ENCODE measurements at regions not wholly inside any gene's neighbourhood (a gene's known extent, or its start where the extent isn't known, plus 50 kb on each side); places are given as distances from the start of the nearest gene placed in this dataset.

DNA sequence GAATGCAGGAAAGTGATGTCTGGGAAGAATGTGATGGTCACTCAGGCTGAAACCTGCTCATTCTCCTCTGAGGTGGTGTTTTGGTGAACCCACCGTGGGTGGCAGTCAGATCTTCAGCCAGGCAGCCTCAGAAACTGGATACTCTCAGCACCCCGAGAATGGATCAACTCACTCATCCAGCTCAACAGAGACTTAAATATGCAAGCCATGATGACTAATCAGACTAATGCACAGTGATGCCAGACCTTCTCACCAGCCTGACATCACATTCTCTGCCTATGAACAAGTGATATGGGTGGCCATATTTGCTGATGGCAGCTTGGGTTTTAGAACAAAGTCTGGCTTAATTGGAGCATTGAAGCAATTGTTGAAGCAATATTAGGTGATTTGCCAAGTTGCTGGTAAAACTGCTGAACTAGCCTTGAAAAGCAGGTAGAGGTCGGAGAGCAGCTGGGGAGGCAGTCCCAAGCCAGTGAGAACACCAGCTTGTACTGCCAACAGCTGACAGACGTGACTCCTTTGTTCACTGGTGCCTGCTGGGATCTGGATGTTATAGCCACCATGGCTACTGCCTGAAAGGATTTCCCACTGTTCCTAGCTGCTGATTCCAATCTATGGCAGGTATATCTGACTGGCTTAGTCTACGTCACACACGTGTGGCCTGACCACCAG, 608.1 kb downstream of the MID1IP1 start:
- H3K36me3 ChIP-seq (replicated peaks; ENCODE audit: low read depth, low read length) = no peaks in the 10 kb centered on the region
- no peak for TF ChIP-seq EZH2phosphoT487 (IDR thresholded peaks at IDR 0.05; ENCODE audit: low read depth)
- TF ChIP-seq, protein P1, sequence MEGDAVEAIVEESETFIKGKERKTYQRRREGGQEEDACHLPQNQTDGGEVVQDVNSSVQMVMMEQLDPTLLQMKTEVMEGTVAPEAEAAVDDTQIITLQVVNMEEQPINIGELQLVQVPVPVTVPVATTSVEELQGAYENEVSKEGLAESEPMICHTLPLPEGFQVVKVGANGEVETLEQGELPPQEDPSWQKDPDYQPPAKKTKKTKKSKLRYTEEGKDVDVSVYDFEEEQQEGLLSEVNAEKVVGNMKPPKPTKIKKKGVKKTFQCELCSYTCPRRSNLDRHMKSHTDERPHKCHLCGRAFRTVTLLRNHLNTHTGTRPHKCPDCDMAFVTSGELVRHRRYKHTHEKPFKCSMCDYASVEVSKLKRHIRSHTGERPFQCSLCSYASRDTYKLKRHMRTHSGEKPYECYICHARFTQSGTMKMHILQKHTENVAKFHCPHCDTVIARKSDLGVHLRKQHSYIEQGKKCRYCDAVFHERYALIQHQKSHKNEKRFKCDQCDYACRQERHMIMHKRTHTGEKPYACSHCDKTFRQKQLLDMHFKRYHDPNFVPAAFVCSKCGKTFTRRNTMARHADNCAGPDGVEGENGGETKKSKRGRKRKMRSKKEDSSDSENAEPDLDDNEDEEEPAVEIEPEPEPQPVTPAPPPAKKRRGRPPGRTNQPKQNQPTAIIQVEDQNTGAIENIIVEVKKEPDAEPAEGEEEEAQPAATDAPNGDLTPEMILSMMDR (IDR thresholded peaks at IDR 0.05; ENCODE audit: low read depth, low read length) = no peak
- peaks cover 8% of the 10 kb centered on the region; the same call in 1 of the 2 replicates for H3K27me3 ChIP-seq (ENCODE audit: low read depth, low read length)
- no peaks in the 10 kb centered on the region for H3K4me1 ChIP-seq (ENCODE audit: low read length)
- no peak overlapping the region for H3K27ac ChIP-seq (ENCODE audit: low read length)
- H3K9me3 ChIP-seq (ENCODE audit: insufficient read depth, low read length) = no peaks in the 10 kb centered on the region
- H3K4me3 ChIP-seq (ENCODE audit: low read length) = no peak overlapping the region
- no peaks in the 10 kb centered on the region for H4K20me1 ChIP-seq (ENCODE audit: insufficient read depth, low read length)
- no peak overlapping the region for H3K9ac ChIP-seq (ENCODE audit: low read length)
- no peak overlapping the region for H2AFZ ChIP-seq (ENCODE audit: low read depth, low read length)
- H3K4me2 ChIP-seq (ENCODE audit: low read length) = no peak overlapping the region
- H3K79me2 ChIP-seq (ENCODE audit: low read length) = no peaks in the 10 kb centered on the region

DNA sequence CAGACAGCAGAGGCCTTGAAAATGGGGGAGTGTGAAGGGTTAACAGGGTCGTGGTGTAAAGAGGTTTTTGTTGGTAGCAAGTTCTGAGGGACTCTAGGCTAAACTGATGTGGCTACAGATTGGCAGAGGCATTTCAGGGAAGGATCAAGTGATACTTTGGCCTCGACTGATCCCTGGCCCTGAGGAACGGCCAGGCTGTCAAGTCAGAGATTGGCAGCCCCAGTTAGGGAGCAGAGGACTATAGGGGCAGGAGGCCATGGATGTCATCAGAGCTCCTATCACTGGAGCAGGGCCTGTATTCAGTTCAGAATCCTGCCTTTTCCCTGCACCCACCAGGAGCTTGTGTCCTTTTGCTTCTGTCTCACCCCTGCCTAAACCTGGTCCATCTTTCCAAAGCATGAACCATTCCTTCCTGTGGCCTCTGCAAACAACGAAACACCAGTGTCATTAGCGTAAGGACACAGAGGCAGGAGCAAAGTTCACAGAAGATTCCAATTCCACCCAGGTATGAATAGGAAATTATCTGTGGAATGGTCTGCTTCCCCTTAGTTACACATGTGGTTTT, 613.1 kb downstream of the MID1IP1 start:
- peaks cover 20% of the 10 kb centered on the region for H3K27me3 ChIP-seq (ENCODE audit: low read depth, low read length)
- H3K27ac ChIP-seq (ENCODE audit: low read length) = no peak overlapping the region
- no peak overlapping the region for H3K4me2 ChIP-seq (ENCODE audit: low read length)
- no peak overlapping the region for H3K4me3 ChIP-seq (ENCODE audit: low read length)
- H3K9ac ChIP-seq (ENCODE audit: low read length) = no peak overlapping the region
- H3K9me3 ChIP-seq (ENCODE audit: insufficient read depth, low read length) = no peaks in the 10 kb centered on the region
- H3K4me1 ChIP-seq (ENCODE audit: low read length) = peaks cover 8% of the 10 kb centered on the region
- H2AFZ ChIP-seq (ENCODE audit: low read depth, low read length) = no peak overlapping the region
- TF ChIP-seq, protein P1 (IDR thresholded peaks at IDR 0.05; ENCODE audit: low read depth, low read length) = no peak
- no peak for TF ChIP-seq EZH2phosphoT487 (IDR thresholded peaks at IDR 0.05; ENCODE audit: low read depth)
- no peaks in the 10 kb centered on the region for H4K20me1 ChIP-seq (ENCODE audit: insufficient read depth, low read length)
- no peaks in the 10 kb centered on the region for H3K36me3 ChIP-seq (replicated peaks; ENCODE audit: low read depth, low read length)
- H3K79me2 ChIP-seq (ENCODE audit: low read length) = no peaks in the 10 kb centered on the region

DNA sequence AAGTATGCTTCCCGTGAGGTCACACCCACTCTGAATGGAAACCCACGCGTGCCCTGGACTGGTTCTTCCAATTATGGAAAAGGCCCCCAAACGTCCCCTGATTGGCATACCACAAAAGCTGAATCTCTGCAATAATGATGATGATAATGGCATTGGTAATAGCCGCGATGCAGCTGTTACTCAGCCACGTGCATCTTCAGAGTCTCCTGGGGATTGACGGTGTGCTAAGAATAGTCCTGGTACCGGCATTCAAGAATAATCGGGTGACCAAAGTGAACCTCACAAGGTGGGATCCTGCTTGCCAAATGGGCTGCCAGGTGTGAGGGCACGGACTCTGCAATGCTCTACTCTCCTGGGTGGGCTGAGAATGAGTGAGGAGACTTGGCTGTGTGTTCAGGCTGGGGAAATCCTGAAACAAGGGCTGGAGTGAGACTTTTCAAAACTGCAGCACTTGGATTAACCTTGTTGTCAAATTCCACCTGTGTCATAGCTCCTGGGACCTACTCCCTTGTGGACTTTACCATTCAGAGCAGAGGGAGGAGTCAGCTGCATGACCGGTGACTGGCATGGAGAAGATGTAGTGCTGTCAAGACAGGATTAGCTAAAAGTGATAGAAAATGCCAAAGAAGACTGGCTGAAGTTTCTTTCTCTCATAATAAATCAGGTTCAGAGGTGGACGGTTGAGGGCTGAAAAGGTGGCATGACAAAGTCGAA, 615.4 kb downstream of the MID1IP1 start:
- Histone ChIP-seq H3K9me3 (ENCODE audit: insufficient read depth, low read length) (no peaks in the 10 kb centered on the region), H3K4me2 (ENCODE audit: low read length) (0 out of 2 replicates have a peak overlapping the region, but pooled peaks have one; percentile 17), H3K4me3 (ENCODE audit: low read length) (no peak overlapping the region), H3K27ac (ENCODE audit: low read length) (no peak overlapping the region), H2AFZ (ENCODE audit: low read depth, low read length) (no peak overlapping the region), H3K79me2 (ENCODE audit: low read length) (no peaks in the 10 kb centered on the region), H3K27me3 (ENCODE audit: low read depth, low read length) (peaks cover 20% of the 10 kb centered on the region), H3K36me3 (replicated peaks; ENCODE audit: low read depth, low read length) (no peaks in the 10 kb centered on the region), H3K9ac (ENCODE audit: low read length) (no peak overlapping the region), H4K20me1 (ENCODE audit: insufficient read depth, low read length) (no peaks in the 10 kb centered on the region), H3K4me1 (ENCODE audit: low read length) (peaks cover 8% of the 10 kb centered on the region)
- TF ChIP-seq EZH2phosphoT487 (IDR thresholded peaks at IDR 0.05; ENCODE audit: low read depth) = no peak
- TF ChIP-seq, protein P1 (IDR thresholded peaks at IDR 0.05; ENCODE audit: low read depth, low read length) = no peak

DNA sequence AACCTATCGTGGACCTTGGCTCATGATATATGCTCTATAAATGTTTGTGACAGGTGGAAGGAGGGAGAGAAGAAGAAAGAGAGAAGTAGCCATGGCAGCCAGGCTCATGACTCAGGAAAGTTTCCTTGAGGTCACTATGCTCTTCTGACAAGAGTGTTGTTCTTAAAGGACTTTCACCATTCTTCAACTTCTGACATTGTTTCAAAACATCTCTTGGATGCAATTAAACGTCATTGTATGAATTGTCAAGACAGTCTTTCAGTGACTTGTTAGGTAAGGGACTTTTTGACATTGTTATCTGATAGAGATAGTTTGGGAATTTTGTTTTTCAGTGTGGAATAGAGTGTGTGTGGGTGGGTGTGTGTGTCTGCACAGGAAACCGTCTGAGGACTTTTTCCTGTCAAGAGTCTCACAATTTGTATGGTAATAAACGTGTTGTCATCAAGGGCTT, 617.0 kb downstream of the MID1IP1 start:
- no peak overlapping the region for H2AFZ ChIP-seq (ENCODE audit: low read depth, low read length)

More for the DNA sequence above, 617.0 kb downstream of the MID1IP1 start:
- Histone ChIP-seq H3K4me1 (ENCODE audit: low read length) (peaks cover 8% of the 10 kb centered on the region), H3K27ac (ENCODE audit: low read length) (no peak overlapping the region), H3K79me2 (ENCODE audit: low read length) (no peaks in the 10 kb centered on the region), H3K4me2 (ENCODE audit: low read length) (no peak overlapping the region), H3K9ac (ENCODE audit: low read length) (no peak overlapping the region), H3K9me3 (ENCODE audit: insufficient read depth, low read length) (no peaks in the 10 kb centered on the region), H3K27me3 (ENCODE audit: low read depth, low read length) (peaks cover 20% of the 10 kb centered on the region), H3K4me3 (ENCODE audit: low read length) (no peak overlapping the region), H3K36me3 (replicated peaks; ENCODE audit: low read depth, low read length) (no peaks in the 10 kb centered on the region), H4K20me1 (ENCODE audit: insufficient read depth, low read length) (no peaks in the 10 kb centered on the region)
- TF ChIP-seq, protein P1 (IDR thresholded peaks at IDR 0.05; ENCODE audit: low read depth, low read length) = no peak
- no peak for TF ChIP-seq EZH2phosphoT487 (IDR thresholded peaks at IDR 0.05; ENCODE audit: low read depth)

Data from OCI-LY3 (cell line).